GM12878 (cell line): ENCODE measurements at regions not wholly inside any gene's neighbourhood (a gene's known extent, or its start where the extent isn't known, plus 50 kb on each side); places are given as distances from the start of the nearest gene placed in this dataset.

Source experiments
- ATAC-seq: fragments of 200-7000 bp; cut with Tn5 transposase; 3 replicates; pipeline ENCODE4 v1.9.1; 2020; ENCODE audit warnings: mild to moderate bottlenecking, moderate library complexity
- BruUV-seq: library from RNA; stranded (reverse); fragments of 400-500 nt; replicated peaks from 2 replicates; lab custom pipeline; 2021; lab: Mats Ljungman, UMichigan
- CTCF ChIA-PET: fragments of 300-600 bp; sonication (Branson Sonifier 250); formaldehyde crosslinking; extraction: SDS; loops from one replicate; lab custom pipeline; 2021; ENCODE audit warnings: inconsistent platforms; lab: Yijun Ruan, JAX
- POLR2A ChIA-PET: fragments of 350-600 bp; formaldehyde crosslinking; extraction: SDS; loops from one replicate; lab custom pipeline; 2021; ENCODE audit warnings: inconsistent platforms; lab: Charles Lee
- RAD21 ChIA-PET: fragments of 300-600 bp; sonication (Branson Sonifier 250); formaldehyde crosslinking; loops from one replicate; lab custom pipeline; 2023; ENCODE audit warnings: antibody characterized with exemption; ENCODE audit not compliant: unreplicated experiment; lab: Charles Lee
- SMC1A ChIA-PET: fragments of 300-600 bp; sonication (Branson Sonifier 250); formaldehyde crosslinking; loops from one replicate; lab custom pipeline; 2023; ENCODE audit not compliant: unreplicated experiment, uncharacterized antibody; lab: Charles Lee
- DNase-seq: peaks from one replicate; pipeline ENCODE4 v3.0.0-alpha.2; 2011; ENCODE audit warnings: low read depth, low spot score
- FAIRE-seq: peaks from 3 replicates; lab custom pipeline; 2011; peaks lifted over from hg19 to GRCh38; lab: Jason Lieb, UNC
- H2AFZ ChIP-seq: 2 replicates; pipeline ENCODE4 v1.6.0; 2011; ENCODE audit warnings: low read depth, low read length, control low read depth; ENCODE audit not compliant: control insufficient read depth
- H3K27ac ChIP-seq: 2 replicates; pipeline ENCODE4 v1.5.1; 2011; ENCODE audit warnings: control low read depth; ENCODE audit not compliant: control insufficient read depth, insufficient read depth
- H3K27me3 ChIP-seq, 2 experiments: replicated peaks in 1 of 2; 2 replicates each; pipeline versions ENCODE4 v1.6.0 to v1.6.1; 2011; ENCODE audit warnings: low read length in 1 of 2; ENCODE audit not compliant: control insufficient read depth in 2 of 2, insufficient read depth in 2 of 2
- H3K36me3 ChIP-seq, 2 experiments: 2 replicates each; pipeline ENCODE4 v1.5.1; 2011; ENCODE audit warnings: low read length in 1 of 2; ENCODE audit not compliant: control insufficient read depth in 2 of 2, insufficient read depth in 2 of 2
- H3K4me1 ChIP-seq: 2 replicates; pipeline ENCODE4 v1.6.1; 2011; ENCODE audit warnings: mild to moderate bottlenecking, low read length, moderate library complexity, mixed read lengths; ENCODE audit not compliant: control insufficient read depth, insufficient read depth
- H3K4me2 ChIP-seq: 2 replicates; pipeline ENCODE4 v1.6.0; 2011; ENCODE audit warnings: control low read depth; ENCODE audit not compliant: control insufficient read depth, insufficient read depth
- H3K4me3 ChIP-seq: fragments of 200-600 bp; sonication (generic); 2 replicates; pipeline ENCODE4 v1.5.1; 2016
- H3K79me2 ChIP-seq: 2 replicates; pipeline ENCODE4 v1.6.0; 2011; ENCODE audit warnings: low read length; ENCODE audit not compliant: control insufficient read depth, insufficient read depth
- H3K9ac ChIP-seq: 2 replicates; pipeline ENCODE4 v1.8.0; 2011; ENCODE audit warnings: low read length, control low read depth, mixed read lengths; ENCODE audit not compliant: control insufficient read depth, insufficient read depth
- H3K9me3 ChIP-seq: replicated peaks from 3 replicates; pipeline ENCODE4 v1.5.1; 2011; ENCODE audit warnings: mild to moderate bottlenecking, low read length; ENCODE audit not compliant: control insufficient read depth, insufficient read depth
- H4K20me1 ChIP-seq: 2 replicates; pipeline ENCODE4 v1.6.0; 2011; ENCODE audit not compliant: control insufficient read depth, insufficient read depth
- ATF2 ChIP-seq: IDR thresholded peaks from 2 replicates; pipeline ENCODE4 v1.6.1; 2012; ENCODE audit warnings: low read length, inconsistent platforms
- BHLHE40 ChIP-seq, 2 experiments: fragments of 450-650 bp in 1 of 2; IDR thresholded peaks; 2 replicates each; pipeline ENCODE4 v1.6.1; 2011 to 2017; ENCODE audit warnings: low read depth in 2 of 2, borderline replicate concordance in 1 of 2, improper control_type of control experiment in 1 of 2, low read length in 1 of 2, mild to moderate bottlenecking in 1 of 2
- FOXK2 ChIP-seq: fragments of 450-650 bp; IDR thresholded peaks from 2 replicates; pipeline ENCODE4 v1.6.1; 2017; ENCODE audit warnings: mild to moderate bottlenecking, moderate library complexity
- JUNB ChIP-seq: IDR thresholded peaks from 2 replicates; pipeline ENCODE4 v1.6.1; 2016; ENCODE audit warnings: antibody characterized with exemption, mild to moderate bottlenecking
- MTA3 ChIP-seq: IDR thresholded peaks from 2 replicates; pipeline ENCODE4 v1.6.1; 2012; ENCODE audit warnings: low read length, inconsistent platforms, borderline replicate concordance
- MYB ChIP-seq: fragments of 150-350 bp; IDR thresholded peaks from 2 replicates; pipeline ENCODE4 v1.6.1; 2014; ENCODE audit warnings: mild to moderate bottlenecking, low read depth, low read length, borderline replicate concordance
- NRF1 ChIP-seq: conservative IDR thresholded peaks from 2 replicates; pipeline ENCODE4 v1.6.1; 2011; ENCODE audit warnings: mild to moderate bottlenecking, low read depth, low read length, improper control_type of control experiment
- PBX3 ChIP-seq: IDR thresholded peaks from 2 replicates; pipeline ENCODE4 v1.6.1; 2011; ENCODE audit warnings: mild to moderate bottlenecking, low read depth, low read length, moderate library complexity; ENCODE audit not compliant: insufficient replicate concordance
- RBBP5 ChIP-seq: fragments of 200-600 bp; sonication (generic); conservative IDR thresholded peaks from 2 replicates; pipeline ENCODE4 v1.6.1; 2016
- TBL1XR1 ChIP-seq: IDR thresholded peaks from 2 replicates; pipeline ENCODE4 v1.6.1; 2012; ENCODE audit warnings: low read depth, low read length, improper control_type of control experiment
- WRNIP1 ChIP-seq: IDR thresholded peaks from 2 replicates; pipeline ENCODE4 v1.6.1; 2011; ENCODE audit warnings: low read depth, low read length, improper control_type of control experiment, borderline replicate concordance
- ZBTB33 ChIP-seq: fragments of 450-650 bp; IDR thresholded peaks from 2 replicates; pipeline ENCODE4 v1.6.1; 2017; ENCODE audit warnings: mild to moderate bottlenecking
- WGBS: methylation state at CpG from one replicate; pipeline ENCODE4 v1.1.6; 2016; ENCODE audit warnings: low lambda C conversion rate; ENCODE audit not compliant: insufficient replicate concordance, insufficient coverage; ENCODE audit errors: missing lambda C conversion rate; 5-methylcytosine and 5-hydroxymethylcytosine counted together
- in situ Hi-C: fragments of 300-500 bp; cut with MboI; formaldehyde crosslinking; loops from 9 replicates; pipeline ENCODE4 v1.14.3; 2018; ENCODE audit warnings: mixed read lengths
- intact Hi-C: fragments of 100-400 bp; cut with micrococcal nuclease; formaldehyde crosslinking; loops from one replicate; pipeline ENCODE4 v1.14.2; 2022; ENCODE audit not compliant: unreplicated experiment

- BruUV-seq, result no TSS peak
- in situ Hi-C loops (no loop called here), intact Hi-C loops (no loop called here)
- 19% methylated on average over 11 of the region's 11 CpGs for WGBS
- ChIA-PET RAD21 (no interaction called here), CTCF (no interaction called here), POLR2A (no interaction called here), SMC1A (no interaction called here)
- TF ChIP-seq ZBTB33, result no peak
- TF ChIP-seq BHLHE40 (IDR thresholded peaks at IDR 0.05; ENCODE audit: borderline replicate concordance in 1 of 2, low read depth in 2 of 2, low read length in 1 of 2), result no peak
- TF ChIP-seq ATF2, result no peak
- no peak for TF ChIP-seq MYB
- TF ChIP-seq PBX3, result no peak
- TF ChIP-seq RBBP5, result no peak
- no peak for TF ChIP-seq FOXK2
- no peak for TF ChIP-seq TBL1XR1
- no peak for TF ChIP-seq MTA3
- no peak for TF ChIP-seq WRNIP1
- no peak for TF ChIP-seq NRF1
- TF ChIP-seq JUNB, result no peak
- ATAC-seq (no peak), FAIRE-seq (no peak), DNase-seq (no peak)
- H3K36me3 ChIP-seq, result no peaks in the 10 kb centered on the region
- no peaks in the 10 kb centered on the region for H3K4me1 ChIP-seq
- peaks cover 0 to 1% of the 10 kb centered on the region in 2 experiments; a peak in 1 of 4 replicates for H3K27me3 ChIP-seq
- H2AFZ ChIP-seq, result no peak overlapping the region
- H4K20me1 ChIP-seq, result no peaks in the 10 kb centered on the region
- H3K4me2 ChIP-seq, result no peak overlapping the region
- H3K4me3 ChIP-seq, result no peak overlapping the region
- no peaks in the 10 kb centered on the region; the same call in 2 of the 3 replicates for H3K9me3 ChIP-seq
- H3K9ac ChIP-seq, result no peak overlapping the region
- no peak overlapping the region for H3K27ac ChIP-seq
- H3K79me2 ChIP-seq, result no peaks in the 10 kb centered on the region
Measured at GRCh38 chr10:122754491-122755235, 55.0 kb upstream of the C10orf120 start.
